Brain microvascular endothelial cell (primary cell): ENCODE measurements at regions not wholly inside any gene's neighbourhood (a gene's known extent, or its start where the extent isn't known, plus 50 kb on each side); places are given as distances from the start of the nearest gene placed in this dataset.

Source experiments
- DNase-seq: peaks from one replicate; pipeline ENCODE4 v3.0.0-alpha.2; 2020
- H3K27ac ChIP-seq: fragments of 250-450 bp; sonication (Bioruptor Pico); 2 replicates; pipeline ENCODE4 v1.5.1; 2020; ENCODE audit warnings: mild to moderate bottlenecking, moderate library complexity
- H3K27me3 ChIP-seq: fragments of 250-450 bp; sonication (Bioruptor Pico); replicated peaks from 2 replicates; pipeline ENCODE4 v1.5.1; 2020; ENCODE audit warnings: mild to moderate bottlenecking
- H3K36me3 ChIP-seq: fragments of 250-450 bp; sonication (Bioruptor Pico); replicated peaks from 2 replicates; pipeline ENCODE4 v1.5.1; 2020; ENCODE audit warnings: mild to moderate bottlenecking
- H3K4me3 ChIP-seq: 2 replicates; pipeline ENCODE4 v1.5.1; 2011; ENCODE audit warnings: low read depth, mild to moderate bottlenecking, control low read depth, low read length, moderate library complexity
- CTCF ChIP-seq: IDR thresholded peaks from 2 replicates; pipeline ENCODE4 v1.5.1; 2011; ENCODE audit warnings: low read depth, mild to moderate bottlenecking, moderate library complexity, low read length, control low read depth, inconsistent platforms; ENCODE audit errors: missing control alignments
- in situ Hi-C: cut with HindIII; loops from 2 replicates; pipeline ENCODE4 v1.10.0; 2017; ENCODE audit warnings: low sequenced_read_pairs, low pct_ligation_motif_present

DNA sequence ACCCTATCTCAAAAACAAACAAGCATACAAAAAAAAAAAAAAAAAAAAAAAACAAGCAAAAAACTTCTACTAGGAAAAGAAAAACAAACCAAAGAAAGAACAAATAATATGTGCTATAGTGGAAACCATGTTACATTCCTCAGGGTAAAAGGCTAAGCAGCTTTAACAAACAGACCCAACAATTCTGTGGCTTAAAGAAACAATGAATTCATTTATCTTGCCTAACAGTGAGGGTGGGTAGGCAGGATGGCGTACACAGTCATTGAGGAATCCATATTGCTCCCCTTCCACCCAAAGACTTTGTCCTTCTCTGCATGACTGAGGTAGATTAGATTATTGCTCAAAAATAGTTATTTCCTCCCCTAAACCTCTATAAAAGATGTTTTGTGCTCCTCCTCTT is 63.1 kb upstream of the ITGA6 start:
- no peaks in the 10 kb centered on the region for H3K36me3 ChIP-seq
- TF ChIP-seq CTCF, result no peak
- H3K4me3 ChIP-seq, result no peak overlapping the region
- no peak for DNase-seq
- in situ Hi-C loops, result no loop called here
- no peak overlapping the region for H3K27ac ChIP-seq
- H3K27me3 ChIP-seq, result no peaks in the 10 kb centered on the region

DNA sequence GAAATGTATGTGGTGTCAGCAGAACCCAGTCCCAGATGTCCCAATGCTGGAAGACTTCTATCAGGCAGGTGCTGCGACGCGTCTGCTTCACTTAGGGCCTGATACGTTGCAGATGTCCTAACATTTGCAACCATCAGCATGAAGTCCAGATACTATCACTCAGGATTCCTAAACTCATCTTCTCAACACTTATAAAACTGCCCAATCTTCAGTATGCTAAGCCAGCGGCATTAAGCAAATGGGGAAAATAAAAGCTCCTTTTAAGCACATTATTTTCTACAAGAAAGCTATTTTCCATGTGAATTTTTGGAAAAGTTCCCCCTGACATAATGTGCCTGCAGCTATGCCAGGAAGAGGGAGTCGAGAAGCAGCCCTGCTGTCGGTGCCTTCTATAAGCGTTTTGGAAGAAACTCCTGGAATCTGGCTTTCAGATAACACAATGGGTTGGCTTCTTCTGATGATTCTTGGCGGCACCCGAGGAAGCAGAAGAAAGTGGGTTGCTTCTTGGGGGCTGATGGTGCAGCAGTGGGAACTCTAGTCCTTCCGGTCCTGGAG is 60.7 kb upstream of the ITGA6 start:
- in situ Hi-C loops, result no loop called here
- H3K27ac ChIP-seq, result no peak overlapping the region
- TF ChIP-seq CTCF, result no peak
- no peak overlapping the region for H3K4me3 ChIP-seq
- no peaks in the 10 kb centered on the region for H3K27me3 ChIP-seq
- no peaks in the 10 kb centered on the region for H3K36me3 ChIP-seq
- no peak for DNase-seq

- Histone ChIP-seq H3K27ac (no peak overlapping the region), H3K36me3 (no peaks in the 10 kb centered on the region), H3K4me3 (no peak overlapping the region), H3K27me3 (no peaks in the 10 kb centered on the region)
- no peak for DNase-seq
- in situ Hi-C loops, result no loop called here
- no peak for TF ChIP-seq CTCF
Observed at GRCh38 chr2:172370821-172371455, 56.4 kb upstream of the ITGA6 start.

DNA sequence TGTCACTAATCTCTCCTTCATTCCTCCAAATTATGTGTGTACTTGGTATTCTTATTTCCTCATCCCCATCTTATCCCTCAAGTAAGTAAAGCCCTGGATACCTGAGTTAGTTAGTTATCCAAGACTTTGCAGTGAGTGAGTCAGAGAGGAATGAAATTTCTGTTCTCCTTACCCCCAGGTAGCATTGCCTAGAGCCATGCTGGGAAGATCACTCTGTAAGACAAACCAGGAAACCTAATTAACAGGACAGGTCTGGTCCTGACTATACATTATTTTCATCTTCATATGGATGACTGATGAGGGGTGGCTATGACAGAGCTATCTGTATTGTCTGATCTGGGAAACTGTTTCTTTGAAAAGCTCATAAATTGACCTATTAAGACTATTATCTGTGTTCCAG is 55.0 kb upstream of the ITGA6 start:
- in situ Hi-C loops, result no loop called here
- H3K27ac ChIP-seq, result no peak overlapping the region
- TF ChIP-seq CTCF, result no peak
- H3K4me3 ChIP-seq, result no peak overlapping the region
- H3K27me3 ChIP-seq, result no peaks in the 10 kb centered on the region
- DNase-seq, result no peak
- H3K36me3 ChIP-seq, result no peaks in the 10 kb centered on the region

DNA sequence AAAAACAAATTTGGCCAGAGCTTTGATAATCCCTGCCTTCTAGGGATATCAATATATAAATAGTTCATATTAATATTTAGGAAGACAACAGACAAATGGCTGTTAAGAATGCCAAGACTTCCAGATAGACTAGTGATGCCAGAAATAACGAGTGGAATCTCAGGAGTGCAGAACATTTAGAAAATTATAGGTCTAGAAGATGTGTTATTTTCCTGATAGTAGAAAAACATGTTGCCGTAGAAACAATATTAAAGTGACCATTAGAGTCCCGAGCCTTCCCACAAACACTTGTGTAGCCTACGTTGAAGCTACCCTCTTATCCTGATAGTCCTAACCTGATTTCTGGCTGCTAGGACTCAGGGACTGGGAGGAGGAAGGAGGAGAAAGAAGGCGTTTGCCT is 54.3 kb upstream of the ITGA6 start:
- no peak for TF ChIP-seq CTCF
- no peak overlapping the region for H3K4me3 ChIP-seq
- H3K36me3 ChIP-seq, result no peaks in the 10 kb centered on the region
- in situ Hi-C loops, result no loop called here
- no peak overlapping the region for H3K27ac ChIP-seq
- H3K27me3 ChIP-seq, result no peaks in the 10 kb centered on the region
- no peak for DNase-seq

DNA sequence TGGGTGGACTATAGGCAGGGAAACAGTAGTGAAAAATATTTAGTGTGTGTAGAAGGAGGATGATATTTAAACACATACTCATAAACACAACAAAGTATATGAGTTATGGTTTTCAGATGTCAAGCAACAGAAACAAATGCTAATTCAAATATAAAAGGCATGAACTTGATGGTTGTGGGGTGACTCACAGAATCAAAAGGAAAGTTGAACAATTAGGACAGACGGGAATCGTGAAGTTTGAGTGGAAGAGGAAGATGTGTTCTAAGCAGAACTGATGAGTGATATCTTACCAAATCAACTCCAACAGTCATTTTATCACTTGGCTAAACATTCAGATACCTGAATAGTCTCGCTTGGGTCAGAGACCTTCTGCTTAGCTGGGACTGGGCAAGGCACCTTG is 53.6 kb upstream of the ITGA6 start:
- H3K4me3 ChIP-seq, result no peak overlapping the region
- no peak for DNase-seq
- no peak for TF ChIP-seq CTCF

More for the DNA sequence above, 53.6 kb upstream of the ITGA6 start:
- Histone ChIP-seq H3K27me3 (no peaks in the 10 kb centered on the region), H3K36me3 (no peaks in the 10 kb centered on the region), H3K27ac (no peak overlapping the region)
- in situ Hi-C loops, result no loop called here
